ENCODE measurements at regions not wholly inside any gene's neighbourhood (a gene's known extent, or its start where the extent isn't known, plus 50 kb on each side); places are given as distances from the start of the nearest gene placed in this dataset.

- Histone ChIP-seq H4K20me1 (ENCODE audit: low read depth, low read length) (no peaks in the 10 kb centered on the region), H3K9me2 (replicated peaks; ENCODE audit: insufficient read depth, low read length) (no peaks in the 10 kb centered on the region), H3K36me3 (ENCODE audit: low read length) (peaks cover 3% of the 10 kb centered on the region; the same call in 1 of the 2 replicates), H3K9me3 (ENCODE audit: insufficient read depth, low read length) (peaks cover 3% of the 10 kb centered on the region; the same call in 1 of the 2 replicates), H3K79me2 (ENCODE audit: insufficient read depth, low read length) (no peaks in the 10 kb centered on the region), H3K27me3 (ENCODE audit: low read length) (no peaks in the 10 kb centered on the region), H3K4me2 (ENCODE audit: low read depth, low read length, poor library complexity, severe bottlenecking) (no peak overlapping the region), H3K27ac (ENCODE audit: low read depth, low read length) (no peak overlapping the region), H3F3A (ENCODE audit: insufficient read depth) (no peaks in the 10 kb centered on the region), H3K9ac (ENCODE audit: low read length) (no peak overlapping the region), H2AFZ (ENCODE audit: low read depth, low read length, severe bottlenecking) (no peak overlapping the region), H3K4me3 (ENCODE audit: insufficient read depth, low read length, poor library complexity, severe bottlenecking) (no peak overlapping the region)
- TF ChIP-seq EZH2phosphoT487 (conservative IDR thresholded peaks at IDR 0.05; ENCODE audit: low read length) (no peak), CTCF (IDR thresholded peaks at IDR 0.05; ENCODE audit: insufficient read depth, low read length, poor library complexity, severe bottlenecking) (no peak)
Observed at GRCh38 chr5:158349987-158350386, 491.0 kb upstream of the CLINT1 start.

- Histone ChIP-seq H3K36me3 (ENCODE audit: low read length) (0 out of 2 replicates have a peak, but pooled peaks cover 5% of the 10 kb centered on the region), H4K20me1 (ENCODE audit: low read depth, low read length) (no peaks in the 10 kb centered on the region), H3K79me2 (ENCODE audit: insufficient read depth, low read length) (no peaks in the 10 kb centered on the region), H3K27ac (ENCODE audit: low read depth, low read length) (no peak overlapping the region), H3K9me2 (replicated peaks; ENCODE audit: insufficient read depth, low read length) (no peaks in the 10 kb centered on the region), H3K4me3 (ENCODE audit: insufficient read depth, low read length, poor library complexity, severe bottlenecking) (no peak overlapping the region), H3K9ac (ENCODE audit: low read length) (no peak overlapping the region), H3F3A (ENCODE audit: insufficient read depth) (no peaks in the 10 kb centered on the region), H2AFZ (ENCODE audit: low read depth, low read length, severe bottlenecking) (no peak overlapping the region), H3K4me2 (ENCODE audit: low read depth, low read length, poor library complexity, severe bottlenecking) (no peak overlapping the region), H3K27me3 (ENCODE audit: low read length) (no peaks in the 10 kb centered on the region), H3K9me3 (ENCODE audit: insufficient read depth, low read length) (no peaks in the 10 kb centered on the region)
- TF ChIP-seq EZH2phosphoT487 (conservative IDR thresholded peaks at IDR 0.05; ENCODE audit: low read length): no peak
- TF ChIP-seq CTCF (IDR thresholded peaks at IDR 0.05; ENCODE audit: insufficient read depth, low read length, poor library complexity, severe bottlenecking): no peak
Observed at GRCh38 chr5:158344376-158344775, 485.4 kb upstream of the CLINT1 start.

GRCh38 chr5:158340608-158341007 lies 481.7 kb upstream of the CLINT1 start:
- 0 out of 2 replicates have a peak, but pooled peaks cover 5% of the 10 kb centered on the region for H3K36me3 ChIP-seq (ENCODE audit: low read length)
- H3K4me3 ChIP-seq (ENCODE audit: insufficient read depth, low read length, poor library complexity, severe bottlenecking): no peak overlapping the region
- TF ChIP-seq EZH2phosphoT487 (conservative IDR thresholded peaks at IDR 0.05; ENCODE audit: low read length) (no peak), CTCF (IDR thresholded peaks at IDR 0.05; ENCODE audit: insufficient read depth, low read length, poor library complexity, severe bottlenecking) (no peak)
- H3K9ac ChIP-seq (ENCODE audit: low read length): no peak overlapping the region
- H3K27ac ChIP-seq (ENCODE audit: low read depth, low read length): no peak overlapping the region
- no peak overlapping the region for H2AFZ ChIP-seq (ENCODE audit: low read depth, low read length, severe bottlenecking)
- no peak overlapping the region for H3K4me2 ChIP-seq (ENCODE audit: low read depth, low read length, poor library complexity, severe bottlenecking)
- H4K20me1 ChIP-seq (ENCODE audit: low read depth, low read length): no peaks in the 10 kb centered on the region
- no peaks in the 10 kb centered on the region for H3K9me2 ChIP-seq (replicated peaks; ENCODE audit: insufficient read depth, low read length)
- H3K79me2 ChIP-seq (ENCODE audit: insufficient read depth, low read length): no peaks in the 10 kb centered on the region
- no peaks in the 10 kb centered on the region for H3F3A ChIP-seq (ENCODE audit: insufficient read depth)
- no peaks in the 10 kb centered on the region for H3K27me3 ChIP-seq (ENCODE audit: low read length)
- no peaks in the 10 kb centered on the region for H3K9me3 ChIP-seq (ENCODE audit: insufficient read depth, low read length)

Measured in SU-DHL-6 (cell line).